ENCODE measurements at regions not wholly inside any gene's neighbourhood (a gene's known extent, or its start where the extent isn't known, plus 50 kb on each side); places are given as distances from the start of the nearest gene placed in this dataset.

GRCh38 chr2:153156743-153157142, 321.8 kb downstream of the RPRM start:
- Histone ChIP-seq H3K27ac (no peak overlapping the region), H3K9me3 (no peaks in the 10 kb centered on the region), H3K27me3 (no peaks in the 10 kb centered on the region), H3K4me3 (no peak overlapping the region), H3K36me3 (no peaks in the 10 kb centered on the region), H3K4me1 (no peaks in the 10 kb centered on the region)
- no peak for DNase-seq (ENCODE audit: low spot score in 2 of 2)
- TF ChIP-seq, protein P1, sequence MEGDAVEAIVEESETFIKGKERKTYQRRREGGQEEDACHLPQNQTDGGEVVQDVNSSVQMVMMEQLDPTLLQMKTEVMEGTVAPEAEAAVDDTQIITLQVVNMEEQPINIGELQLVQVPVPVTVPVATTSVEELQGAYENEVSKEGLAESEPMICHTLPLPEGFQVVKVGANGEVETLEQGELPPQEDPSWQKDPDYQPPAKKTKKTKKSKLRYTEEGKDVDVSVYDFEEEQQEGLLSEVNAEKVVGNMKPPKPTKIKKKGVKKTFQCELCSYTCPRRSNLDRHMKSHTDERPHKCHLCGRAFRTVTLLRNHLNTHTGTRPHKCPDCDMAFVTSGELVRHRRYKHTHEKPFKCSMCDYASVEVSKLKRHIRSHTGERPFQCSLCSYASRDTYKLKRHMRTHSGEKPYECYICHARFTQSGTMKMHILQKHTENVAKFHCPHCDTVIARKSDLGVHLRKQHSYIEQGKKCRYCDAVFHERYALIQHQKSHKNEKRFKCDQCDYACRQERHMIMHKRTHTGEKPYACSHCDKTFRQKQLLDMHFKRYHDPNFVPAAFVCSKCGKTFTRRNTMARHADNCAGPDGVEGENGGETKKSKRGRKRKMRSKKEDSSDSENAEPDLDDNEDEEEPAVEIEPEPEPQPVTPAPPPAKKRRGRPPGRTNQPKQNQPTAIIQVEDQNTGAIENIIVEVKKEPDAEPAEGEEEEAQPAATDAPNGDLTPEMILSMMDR (IDR thresholded peaks at IDR 0.05): no peak
- TF ChIP-seq POLR2A (IDR thresholded peaks at IDR 0.05): no peak
- TF ChIP-seq POLR2AphosphoS5 (IDR thresholded peaks at IDR 0.05): no peak
- intact Hi-C loops (cut with DNase I; ENCODE audit: low total_unique reads): no loop called here

GRCh38 chr2:153152036-153152435, 326.5 kb downstream of the RPRM start:
- no peaks in the 10 kb centered on the region for H3K36me3 ChIP-seq
- H3K27ac ChIP-seq: no peak overlapping the region
- no peak overlapping the region for H3K4me3 ChIP-seq
- H3K27me3 ChIP-seq: no peaks in the 10 kb centered on the region
- no peaks in the 10 kb centered on the region for H3K9me3 ChIP-seq
- intact Hi-C loops (cut with DNase I; ENCODE audit: low total_unique reads): no loop called here
- TF ChIP-seq, protein P1 (IDR thresholded peaks at IDR 0.05): no peak
- TF ChIP-seq POLR2A (IDR thresholded peaks at IDR 0.05): no peak
- TF ChIP-seq POLR2AphosphoS5 (IDR thresholded peaks at IDR 0.05): no peak
- no peaks in the 10 kb centered on the region for H3K4me1 ChIP-seq
- DNase-seq (ENCODE audit: low spot score in 2 of 2): no peak

- H3K27me3 ChIP-seq: no peaks in the 10 kb centered on the region
- no peak for TF ChIP-seq POLR2A (IDR thresholded peaks at IDR 0.05)
- TF ChIP-seq POLR2AphosphoS5 (IDR thresholded peaks at IDR 0.05): no peak
- TF ChIP-seq, protein P1 (IDR thresholded peaks at IDR 0.05): no peak
- H3K4me3 ChIP-seq: no peak overlapping the region
- no peak for DNase-seq (ENCODE audit: low spot score in 2 of 2)
- no peaks in the 10 kb centered on the region for H3K4me1 ChIP-seq
- no peaks in the 10 kb centered on the region for H3K36me3 ChIP-seq
- H3K9me3 ChIP-seq: no peaks in the 10 kb centered on the region
- no peak overlapping the region for H3K27ac ChIP-seq
- intact Hi-C loops (cut with DNase I; ENCODE audit: low total_unique reads): no loop called here
These were observed 333.0 kb downstream of the RPRM start for GRCh38 chr2:153145470-153145978.

- no peaks in the 10 kb centered on the region for H3K36me3 ChIP-seq
- intact Hi-C loops (cut with DNase I; ENCODE audit: low total_unique reads): no loop called here
- TF ChIP-seq, protein P1 (IDR thresholded peaks at IDR 0.05): no peak
- TF ChIP-seq POLR2AphosphoS5 (IDR thresholded peaks at IDR 0.05): no peak
- TF ChIP-seq POLR2A (IDR thresholded peaks at IDR 0.05): no peak
- H3K4me3 ChIP-seq: no peak overlapping the region
- no peaks in the 10 kb centered on the region for H3K4me1 ChIP-seq
- no peaks in the 10 kb centered on the region for H3K9me3 ChIP-seq
- no peaks in the 10 kb centered on the region for H3K27me3 ChIP-seq
- DNase-seq (ENCODE audit: low spot score in 2 of 2): no peak
- no peak overlapping the region for H3K27ac ChIP-seq
These were observed 335.0 kb downstream of the RPRM start for GRCh38 chr2:153143540-153143939.

DNA sequence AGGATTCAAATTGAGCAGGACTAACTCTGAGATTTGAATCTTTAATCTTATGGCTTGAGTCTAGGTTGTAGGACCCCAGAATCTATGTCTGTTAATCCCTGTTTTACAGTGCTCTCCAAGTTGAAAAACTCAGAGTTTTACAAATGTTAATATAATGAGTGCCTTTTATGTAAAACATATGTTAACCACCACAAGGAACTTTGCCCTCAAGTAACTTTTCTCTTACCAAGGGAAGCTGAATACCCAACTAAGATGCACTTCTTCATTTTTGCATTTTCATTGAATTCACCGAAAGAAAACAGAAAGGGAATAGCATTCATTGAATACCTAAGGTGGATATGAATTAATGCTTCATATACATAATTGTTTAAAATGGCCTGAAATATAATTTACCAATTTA, 338.1 kb downstream of the RPRM start:
- DNase-seq (ENCODE audit: low spot score in 2 of 2): no peak
- Histone ChIP-seq H3K27me3 (no peaks in the 10 kb centered on the region), H3K36me3 (no peaks in the 10 kb centered on the region), H3K4me1 (no peaks in the 10 kb centered on the region), H3K4me3 (no peak overlapping the region), H3K9me3 (no peaks in the 10 kb centered on the region), H3K27ac (no peak overlapping the region)
- no peak for TF ChIP-seq POLR2A (IDR thresholded peaks at IDR 0.05)
- intact Hi-C loops (cut with DNase I; ENCODE audit: low total_unique reads): no loop called here
